OCI-LY7 (cell line): ENCODE measurements at regions not wholly inside any gene's neighbourhood (a gene's known extent, or its start where the extent isn't known, plus 50 kb on each side); places are given as distances from the start of the nearest gene placed in this dataset.

Source experiments
- BruUV-seq: library from RNA; stranded (reverse); fragments of 400-500 nt; replicated peaks from 2 replicates; lab custom pipeline; 2021; lab: Mats Ljungman, UMichigan
- CTCF ChIA-PET: fragments of 300-600 bp; sonication (Branson Sonifier 250); formaldehyde crosslinking; loops from one replicate; lab custom pipeline; 2022; ENCODE audit warnings: antibody characterized with exemption; ENCODE audit not compliant: unreplicated experiment; lab: Charles Lee
- POLR2A ChIA-PET: fragments of 300-600 bp; sonication (Branson Sonifier 250); formaldehyde crosslinking; loops from one replicate; lab custom pipeline; 2022; ENCODE audit warnings: antibody characterized with exemption; lab: Charles Lee
- DNase-seq: peaks from one replicate; pipeline ENCODE4 v3.0.0-alpha.2; 2015; ENCODE audit warnings: low spot score
- H2AFZ ChIP-seq: fragments of 200-600 bp; sonication (generic), shearing (Covaris generic); 2 replicates; pipeline ENCODE4 v1.6.1; 2014; ENCODE audit warnings: mild to moderate bottlenecking, antibody characterized with exemption, low read length, moderate library complexity
- H3K27ac ChIP-seq: fragments of 200-600 bp; sonication (generic); 2 replicates; pipeline ENCODE4 v1.5.1; 2014; ENCODE audit warnings: mixed run types, low read depth, mild to moderate bottlenecking, moderate library complexity, low read length, inconsistent platforms; ENCODE audit not compliant: poor library complexity, severe bottlenecking
- H3K36me3 ChIP-seq: fragments of 200-600 bp; sonication (generic); 2 replicates; pipeline ENCODE4 v1.6.1; 2014; ENCODE audit warnings: mild to moderate bottlenecking, antibody characterized with exemption, low read length, moderate library complexity, mixed read lengths; ENCODE audit not compliant: insufficient read depth
- H3K4me1 ChIP-seq: fragments of 200-600 bp; sonication (generic); 2 replicates; pipeline ENCODE4 v1.5.1; 2014; ENCODE audit warnings: mild to moderate bottlenecking, low read length; ENCODE audit not compliant: insufficient read depth, poor library complexity, severe bottlenecking
- H3K4me2 ChIP-seq: fragments of 200-600 bp; sonication (generic); 2 replicates; pipeline ENCODE4 v1.6.1; 2014; ENCODE audit warnings: mild to moderate bottlenecking, low read length
- H3K4me3 ChIP-seq: fragments of 200-600 bp; sonication (generic); 2 replicates; pipeline ENCODE4 v1.5.1; 2014; ENCODE audit warnings: mild to moderate bottlenecking, low read depth, low read length; ENCODE audit not compliant: poor library complexity, severe bottlenecking
- H3K79me2 ChIP-seq: fragments of 200-600 bp; sonication (generic); 2 replicates; pipeline ENCODE4 v1.6.1; 2016; ENCODE audit warnings: low read depth, mild to moderate bottlenecking, low read length, moderate library complexity, mixed read lengths; ENCODE audit not compliant: insufficient read depth
- H3K9me2 ChIP-seq: fragments of 200-600 bp; sonication (generic); 2 replicates; pipeline ENCODE4 v1.6.1; 2016; ENCODE audit warnings: mild to moderate bottlenecking, low read length, mixed read lengths; ENCODE audit not compliant: insufficient read depth
- H3K9me3 ChIP-seq: fragments of 200-600 bp; sonication (generic); 2 replicates; pipeline ENCODE4 v1.6.1; 2014; ENCODE audit warnings: mild to moderate bottlenecking, mixed run types, low read length, mixed read lengths
- H4K20me1 ChIP-seq: fragments of 200-600 bp; sonication (generic); 2 replicates; pipeline ENCODE4 v1.6.1; 2014; ENCODE audit warnings: mild to moderate bottlenecking, antibody characterized with exemption, low read length, moderate library complexity, mixed read lengths; ENCODE audit not compliant: insufficient read depth
- EZH2phosphoT487 ChIP-seq: fragments of 200-600 bp; sonication (generic); IDR thresholded peaks from 2 replicates; pipeline ENCODE4 v1.6.1; 2018; ENCODE audit warnings: low read depth, borderline replicate concordance, mild to moderate bottlenecking, mixed run types, antibody characterized with exemption, low read length, moderate library complexity, mixed read lengths
- intact Hi-C: fragments of 100-400 bp; cut with micrococcal nuclease; formaldehyde crosslinking; loops from one replicate; pipeline ENCODE4 v1.10.0; 2022; ENCODE audit not compliant: unreplicated experiment
- TF ChIP-seq, protein P1 (sequence below): fragments of 200-600 bp; sonication (generic); conservative IDR thresholded peaks from 2 replicates; pipeline ENCODE4 v1.5.1; 2014; ENCODE audit warnings: mild to moderate bottlenecking, antibody characterized with exemption, low read length, moderate library complexity, mixed read lengths

- Histone ChIP-seq H3K27ac (no peak overlapping the region), H3K4me3 (no peak overlapping the region), H4K20me1 (no peaks in the 10 kb centered on the region), H3K4me2 (no peak overlapping the region), H3K79me2 (no peaks in the 10 kb centered on the region), H3K9me2 (peaks cover 7% of the 10 kb centered on the region; the same call in 1 of the 2 replicates), H3K36me3 (no peaks in the 10 kb centered on the region), H3K4me1 (no peaks in the 10 kb centered on the region), H3K9me3 (no peaks in the 10 kb centered on the region), H2AFZ (no peak overlapping the region)
- POLR2A ChIA-PET, result no interaction called here
- BruUV-seq, result no TSS peak
- no peak for DNase-seq
- no peak for TF ChIP-seq EZH2phosphoT487
- TF ChIP-seq, protein P1, sequence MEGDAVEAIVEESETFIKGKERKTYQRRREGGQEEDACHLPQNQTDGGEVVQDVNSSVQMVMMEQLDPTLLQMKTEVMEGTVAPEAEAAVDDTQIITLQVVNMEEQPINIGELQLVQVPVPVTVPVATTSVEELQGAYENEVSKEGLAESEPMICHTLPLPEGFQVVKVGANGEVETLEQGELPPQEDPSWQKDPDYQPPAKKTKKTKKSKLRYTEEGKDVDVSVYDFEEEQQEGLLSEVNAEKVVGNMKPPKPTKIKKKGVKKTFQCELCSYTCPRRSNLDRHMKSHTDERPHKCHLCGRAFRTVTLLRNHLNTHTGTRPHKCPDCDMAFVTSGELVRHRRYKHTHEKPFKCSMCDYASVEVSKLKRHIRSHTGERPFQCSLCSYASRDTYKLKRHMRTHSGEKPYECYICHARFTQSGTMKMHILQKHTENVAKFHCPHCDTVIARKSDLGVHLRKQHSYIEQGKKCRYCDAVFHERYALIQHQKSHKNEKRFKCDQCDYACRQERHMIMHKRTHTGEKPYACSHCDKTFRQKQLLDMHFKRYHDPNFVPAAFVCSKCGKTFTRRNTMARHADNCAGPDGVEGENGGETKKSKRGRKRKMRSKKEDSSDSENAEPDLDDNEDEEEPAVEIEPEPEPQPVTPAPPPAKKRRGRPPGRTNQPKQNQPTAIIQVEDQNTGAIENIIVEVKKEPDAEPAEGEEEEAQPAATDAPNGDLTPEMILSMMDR, result no peak
- CTCF ChIA-PET, result no interaction called here
- intact Hi-C loops, result no loop called here
These were observed 855.8 kb upstream of the CITED2 start for GRCh38 chr6:140230282-140230681.

DNA sequence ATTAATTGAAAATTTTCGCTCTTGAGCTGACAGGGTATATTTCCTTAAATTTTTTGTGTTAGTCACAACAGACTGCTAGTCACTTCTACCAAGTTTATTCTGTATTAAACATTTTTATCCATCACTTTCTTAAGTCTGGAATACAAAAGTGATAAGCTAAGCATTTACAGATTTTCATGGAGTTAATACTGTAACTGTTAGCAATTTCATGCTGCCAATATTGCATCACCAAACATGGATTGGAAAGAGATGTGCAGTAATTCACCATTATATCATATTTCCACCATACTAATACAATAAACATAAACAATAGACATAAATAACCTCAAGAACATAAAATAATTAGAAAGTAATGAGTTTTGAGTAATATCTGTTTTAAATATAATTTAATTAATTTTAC, 854.0 kb upstream of the CITED2 start:
- Histone ChIP-seq H3K4me3 (no peak overlapping the region), H2AFZ (no peak overlapping the region), H3K4me1 (no peaks in the 10 kb centered on the region), H3K27ac (no peak overlapping the region), H4K20me1 (no peaks in the 10 kb centered on the region), H3K36me3 (no peaks in the 10 kb centered on the region), H3K9me3 (no peaks in the 10 kb centered on the region), H3K9me2 (peaks cover 7% of the 10 kb centered on the region; the same call in 1 of the 2 replicates), H3K79me2 (no peaks in the 10 kb centered on the region), H3K4me2 (no peak overlapping the region)
- BruUV-seq, result no TSS peak
- CTCF ChIA-PET, result no interaction called here
- no peak for DNase-seq
- intact Hi-C loops, result no loop called here
- TF ChIP-seq EZH2phosphoT487, result no peak
- TF ChIP-seq, protein P1, result no peak
- POLR2A ChIA-PET, result no interaction called here

- H3K9me3 ChIP-seq, result no peaks in the 10 kb centered on the region
- H2AFZ ChIP-seq, result no peak overlapping the region
- ChIA-PET CTCF (no interaction called here), POLR2A (interaction anchor here (0.6 kb wide), 1 partner anchor 1205 kb away, joined by 3 read pairs; no protein-coding TSS in a partner anchor)
- TF ChIP-seq, protein P1, result no peak
- no peak for TF ChIP-seq EZH2phosphoT487
- H3K36me3 ChIP-seq, result no peaks in the 10 kb centered on the region
- no peaks in the 10 kb centered on the region for H3K4me1 ChIP-seq
- no TSS peak for BruUV-seq
- H4K20me1 ChIP-seq, result no peaks in the 10 kb centered on the region
- H3K79me2 ChIP-seq, result no peaks in the 10 kb centered on the region
- H3K9me2 ChIP-seq, result peaks cover 7% of the 10 kb centered on the region; the same call in 1 of the 2 replicates
- H3K4me2 ChIP-seq, result no peak overlapping the region
- intact Hi-C loops, result no loop called here
- DNase-seq, result no peak
- H3K4me3 ChIP-seq, result no peak overlapping the region
- H3K27ac ChIP-seq, result no peak overlapping the region
These were observed 852.2 kb upstream of the CITED2 start for GRCh38 chr6:140226637-140227036.
